VCaP (cell line): ENCODE measurements at regions not wholly inside any gene's neighbourhood (a gene's known extent, or its start where the extent isn't known, plus 50 kb on each side); places are given as distances from the start of the nearest gene placed in this dataset.

ENCODE experiments used
- H3K27ac ChIP-seq: fragments of 450-650 bp; 2 replicates; pipeline ENCODE4 v1.5.1; 2017
- TF ChIP-seq, protein P1 (sequence below): fragments of 450-650 bp; conservative IDR thresholded peaks from 2 replicates; pipeline ENCODE4 v1.5.1; 2017; ENCODE audit warnings: mild to moderate bottlenecking, moderate library complexity

DNA sequence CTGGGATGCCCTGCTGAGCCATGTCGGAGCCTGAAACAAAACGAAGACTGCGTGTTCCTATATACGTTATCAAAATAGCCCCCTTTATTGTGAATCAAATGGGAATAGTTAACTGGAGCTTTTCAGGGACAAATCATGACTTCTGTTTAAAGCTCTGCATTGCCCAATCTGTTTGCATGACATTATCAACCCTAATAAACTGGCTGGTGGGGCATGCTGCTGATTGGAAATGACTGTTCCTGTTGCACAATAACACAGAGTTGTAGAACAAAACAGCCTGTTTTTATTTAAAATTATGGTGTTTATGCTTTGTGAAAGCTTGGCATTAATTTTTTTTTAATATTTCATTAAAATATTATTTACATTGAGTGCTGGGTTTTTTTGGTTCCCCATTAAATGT lies 215.5 kb downstream of the TMEM167A start:
- TF ChIP-seq, protein P1, sequence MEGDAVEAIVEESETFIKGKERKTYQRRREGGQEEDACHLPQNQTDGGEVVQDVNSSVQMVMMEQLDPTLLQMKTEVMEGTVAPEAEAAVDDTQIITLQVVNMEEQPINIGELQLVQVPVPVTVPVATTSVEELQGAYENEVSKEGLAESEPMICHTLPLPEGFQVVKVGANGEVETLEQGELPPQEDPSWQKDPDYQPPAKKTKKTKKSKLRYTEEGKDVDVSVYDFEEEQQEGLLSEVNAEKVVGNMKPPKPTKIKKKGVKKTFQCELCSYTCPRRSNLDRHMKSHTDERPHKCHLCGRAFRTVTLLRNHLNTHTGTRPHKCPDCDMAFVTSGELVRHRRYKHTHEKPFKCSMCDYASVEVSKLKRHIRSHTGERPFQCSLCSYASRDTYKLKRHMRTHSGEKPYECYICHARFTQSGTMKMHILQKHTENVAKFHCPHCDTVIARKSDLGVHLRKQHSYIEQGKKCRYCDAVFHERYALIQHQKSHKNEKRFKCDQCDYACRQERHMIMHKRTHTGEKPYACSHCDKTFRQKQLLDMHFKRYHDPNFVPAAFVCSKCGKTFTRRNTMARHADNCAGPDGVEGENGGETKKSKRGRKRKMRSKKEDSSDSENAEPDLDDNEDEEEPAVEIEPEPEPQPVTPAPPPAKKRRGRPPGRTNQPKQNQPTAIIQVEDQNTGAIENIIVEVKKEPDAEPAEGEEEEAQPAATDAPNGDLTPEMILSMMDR: no peak
- H3K27ac ChIP-seq: no peak overlapping the region

DNA sequence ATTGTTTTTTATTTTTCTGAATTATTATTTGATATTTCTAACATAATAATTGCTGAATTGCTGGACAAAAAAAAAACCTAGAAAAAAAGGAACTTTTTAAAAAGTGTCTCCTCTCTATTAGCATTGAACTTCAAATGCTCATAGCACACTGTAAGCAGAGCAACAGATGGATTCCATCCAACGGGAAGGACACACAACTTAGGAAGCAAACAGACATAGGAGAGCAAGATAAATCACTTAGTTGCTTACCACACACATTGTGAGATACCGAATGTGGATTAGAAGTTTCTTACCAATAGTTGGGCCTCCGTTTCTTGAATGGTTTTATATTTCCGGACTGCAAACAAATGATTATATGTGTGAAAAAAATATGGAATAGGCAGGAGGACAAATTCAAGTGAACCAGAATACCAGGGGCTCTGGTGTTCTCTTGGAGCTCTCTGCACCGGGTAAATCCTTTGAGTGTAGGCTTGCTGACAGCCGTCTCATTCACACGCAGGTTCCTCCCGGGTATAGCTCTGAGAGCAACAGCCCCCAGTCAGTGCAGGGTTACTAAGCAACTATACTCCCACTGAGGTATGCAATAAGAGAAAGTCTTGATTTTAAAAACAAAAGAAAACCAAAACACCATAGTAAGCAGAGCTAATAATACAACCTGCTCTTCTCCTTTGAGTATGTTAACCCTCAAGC lies 217.6 kb downstream of the TMEM167A start:
- TF ChIP-seq, protein P1: no peak
- no peak overlapping the region for H3K27ac ChIP-seq

DNA sequence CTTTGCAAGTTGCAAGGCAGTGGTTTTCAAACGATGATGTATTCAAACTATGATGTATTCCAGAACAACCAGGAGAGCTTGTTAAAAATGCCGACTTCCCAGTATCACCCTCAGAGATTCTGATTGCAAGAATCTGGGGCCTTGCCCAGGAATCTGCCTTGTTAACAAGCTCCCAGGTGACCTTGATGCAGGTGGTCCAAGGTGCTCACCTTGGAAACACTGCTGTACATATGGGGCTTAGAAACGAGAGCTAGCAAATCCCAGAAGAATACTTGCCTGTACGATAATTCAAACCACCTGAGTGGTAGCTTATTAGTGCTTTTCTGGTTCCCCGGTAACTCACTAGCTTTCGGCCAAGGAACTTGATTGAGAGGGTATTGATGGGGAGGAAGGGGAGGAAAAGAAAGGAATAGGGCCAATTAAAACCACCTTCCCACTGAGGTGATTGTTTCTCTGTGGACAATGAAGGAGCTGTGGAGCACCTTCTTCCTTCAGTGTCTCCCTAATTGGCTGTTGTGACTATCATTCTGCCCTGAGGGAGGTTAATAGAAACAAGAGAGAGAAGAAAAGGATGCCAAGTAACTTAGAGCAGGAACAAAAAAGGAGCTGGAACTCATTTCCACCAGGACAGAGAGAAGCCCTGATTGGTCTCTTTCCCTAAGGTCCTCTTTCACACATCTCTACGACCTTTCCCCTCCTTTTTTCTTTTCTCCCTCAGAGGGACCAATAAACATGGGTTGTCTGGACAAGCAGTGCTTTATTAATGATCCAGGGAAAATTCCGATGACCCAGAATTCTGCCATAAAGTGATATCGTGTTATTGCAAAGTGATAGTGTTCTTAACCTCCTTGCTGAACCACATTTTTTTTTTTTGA lies 218.8 kb downstream of the TMEM167A start:
- no peak overlapping the region for H3K27ac ChIP-seq
- TF ChIP-seq, protein P1: no peak

DNA sequence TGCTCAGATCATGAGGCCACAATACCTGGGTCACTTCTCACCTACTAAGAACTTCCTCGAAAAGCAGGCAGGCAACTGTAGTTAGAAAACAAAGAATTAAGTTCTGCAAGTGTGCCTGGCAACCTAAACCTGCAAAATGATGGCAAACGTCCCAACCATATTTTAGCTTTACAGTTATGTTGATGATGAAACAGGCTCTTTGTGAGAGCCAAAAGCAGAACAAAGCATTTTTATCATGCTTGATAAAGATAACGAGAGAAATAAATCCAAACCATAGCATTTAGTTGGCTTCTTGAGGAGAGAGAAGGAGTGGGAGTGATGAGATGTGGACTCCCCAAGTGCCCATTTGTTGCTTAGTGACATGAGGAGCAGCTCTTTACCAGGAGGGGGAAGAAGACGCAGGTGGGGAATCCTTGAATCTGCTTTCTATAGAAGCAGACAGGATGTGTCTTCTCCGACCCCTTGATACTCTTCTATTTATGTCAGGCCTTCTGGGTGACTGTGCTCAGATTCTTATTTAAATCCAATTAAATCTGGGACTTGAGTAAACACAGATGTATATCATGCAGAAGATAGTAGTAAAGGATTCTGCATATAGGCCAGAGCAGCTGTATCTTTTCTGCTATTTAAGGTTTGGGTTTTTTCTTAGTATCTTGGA lies 221.2 kb downstream of the TMEM167A start:
- TF ChIP-seq, protein P1: no peak

DNA sequence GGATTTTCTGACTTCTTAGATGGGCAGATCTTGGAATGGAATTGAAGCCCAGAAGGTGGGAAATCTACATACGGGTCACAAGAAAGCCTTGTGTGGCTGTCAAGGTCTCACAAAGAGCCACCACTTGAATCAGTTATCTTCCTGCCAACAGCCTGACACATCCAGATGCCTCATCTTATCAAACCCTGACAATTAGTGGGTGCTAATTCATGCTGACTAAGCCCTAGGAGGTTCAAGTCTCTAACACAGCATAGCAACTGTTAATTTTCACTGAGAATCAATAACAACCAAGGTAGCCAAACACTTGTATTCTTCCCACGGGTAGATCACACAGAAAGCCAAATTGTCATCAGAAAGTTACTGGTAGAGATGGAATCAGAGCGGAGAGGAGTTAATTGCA lies 222.2 kb downstream of the TMEM167A start:
- TF ChIP-seq, protein P1: no peak
- no peak overlapping the region for H3K27ac ChIP-seq

More for the DNA sequence above, 221.2 kb downstream of the TMEM167A start:
- H3K27ac ChIP-seq: no peak overlapping the region

DNA sequence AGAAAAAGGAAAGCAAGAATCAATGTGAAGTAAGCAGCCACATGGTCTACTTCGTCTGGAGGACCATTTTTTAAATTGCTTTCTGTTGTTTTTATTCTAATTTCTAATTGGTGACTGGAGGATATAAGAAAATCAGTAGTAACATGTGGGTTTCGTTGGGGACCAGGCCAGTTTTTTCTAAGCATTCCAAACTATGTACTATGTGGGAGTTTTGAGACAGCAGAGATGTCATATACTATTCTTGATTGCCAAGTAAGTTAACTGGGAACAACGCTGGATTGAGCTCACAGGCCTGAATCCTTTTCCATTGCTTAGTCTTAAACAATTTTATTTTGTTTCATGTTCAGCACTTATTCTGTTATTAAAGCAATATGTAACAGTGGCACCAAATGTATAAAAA lies 225.7 kb downstream of the TMEM167A start:
- no peak overlapping the region for H3K27ac ChIP-seq
- TF ChIP-seq, protein P1: no peak

DNA sequence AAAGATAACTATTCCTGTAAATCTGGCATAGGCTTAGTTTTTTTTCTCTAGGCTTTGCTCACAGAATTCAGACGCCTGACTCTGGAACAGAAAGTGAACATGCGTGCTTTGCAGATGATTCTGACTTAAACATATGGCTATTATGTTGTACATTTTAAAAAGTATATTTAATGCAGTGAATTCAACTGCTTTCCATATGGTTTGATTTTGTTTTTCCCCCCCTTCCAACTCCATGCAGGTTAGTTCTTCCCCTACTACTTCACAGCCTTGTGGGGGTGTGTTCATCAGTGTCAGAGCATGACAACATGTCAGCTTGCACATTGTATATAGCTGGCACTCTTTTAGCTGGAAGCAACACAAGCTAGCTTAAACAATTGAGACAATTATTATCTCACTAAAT lies 226.8 kb downstream of the TMEM167A start:
- TF ChIP-seq, protein P1: no peak
- H3K27ac ChIP-seq: no peak overlapping the region
